H1 (cell line): ENCODE measurements at regions not wholly inside any gene's neighbourhood (a gene's known extent, or its start where the extent isn't known, plus 50 kb on each side); places are given as distances from the start of the nearest gene placed in this dataset.

ENCODE experiments used
- CTCF ChIA-PET: fragments of 300-600 bp; sonication (Branson Sonifier 250); formaldehyde crosslinking; loops from one replicate; lab custom pipeline; 2021; ENCODE audit not compliant: partially characterized antibody; lab: Charles Lee
- POLR2A ChIA-PET: fragments of 300-600 bp; sonication (Branson Sonifier 250); formaldehyde crosslinking; loops from one replicate; lab custom pipeline; 2021; ENCODE audit warnings: inconsistent platforms; ENCODE audit not compliant: partially characterized antibody; lab: Charles Lee
- DNase-seq, 2 experiments: peaks; one replicate each; pipeline versions ENCODE4 v3.0.0 to v3.0.0-alpha.2; 2010 to 2022; ENCODE audit warnings: low spot score in 2 of 2, low read depth in 1 of 2, mixed read lengths in 1 of 2
- FAIRE-seq: peaks from 2 replicates; lab custom pipeline; 2011; peaks lifted over from hg19 to GRCh38; lab: Jason Lieb, UNC
- H2AFZ ChIP-seq: 2 replicates; pipeline ENCODE4 v1.8.1; 2012; ENCODE audit warnings: low read length, inconsistent platforms
- H2AK5ac ChIP-seq: 2 replicates; pipeline ENCODE4 v1.6.1; 2013; ENCODE audit warnings: low read depth, low read length
- H2BK120ac ChIP-seq: replicated peaks from 2 replicates; pipeline ENCODE3; 2013; ENCODE audit warnings: low read depth, low read length, inconsistent platforms
- H2BK12ac ChIP-seq: 2 replicates; pipeline ENCODE4 v1.6.1; 2013; ENCODE audit warnings: low read depth, low read length
- H2BK15ac ChIP-seq: 2 replicates; pipeline ENCODE4 v1.6.1; 2013; ENCODE audit warnings: low read length
- H2BK20ac ChIP-seq: 2 replicates; pipeline ENCODE4 v1.6.1; 2013; ENCODE audit warnings: low read length
- H2BK5ac ChIP-seq: 2 replicates; pipeline ENCODE4 v1.6.1; 2013; ENCODE audit warnings: low read depth, low read length
- H3K14ac ChIP-seq: 2 replicates; pipeline ENCODE4 v1.6.1; 2013; ENCODE audit warnings: inconsistent platforms; ENCODE audit not compliant: insufficient read length
- H3K18ac ChIP-seq: 2 replicates; pipeline ENCODE4 v1.6.1; 2013; ENCODE audit warnings: low read length; ENCODE audit errors: extremely low read depth
- H3K23ac ChIP-seq: 2 replicates; pipeline ENCODE4 v1.6.1; 2013; ENCODE audit warnings: inconsistent platforms; ENCODE audit not compliant: insufficient read length
- H3K23me2 ChIP-seq: 2 replicates; pipeline ENCODE4 v1.6.1; 2013; ENCODE audit warnings: low read depth, low read length
- H3K27ac ChIP-seq: 2 replicates; pipeline ENCODE4 v1.6.1; 2011; ENCODE audit warnings: low read depth, low read length, inconsistent platforms
- H3K27me3 ChIP-seq, 4 experiments: replicated peaks in 1 of 4; 1 replicate in 1 of 4; 2 replicates in 3 of 4; pipeline versions ENCODE4 v1.6.1 to v1.8.1; 2011 to 2013; ENCODE audit warnings: low read length in 3 of 4, mild to moderate bottlenecking in 3 of 4, inconsistent platforms in 2 of 4, mixed read lengths in 2 of 4, moderate library complexity in 1 of 4; ENCODE audit not compliant: control insufficient read depth in 3 of 4, insufficient read depth in 3 of 4; ENCODE audit errors: extremely low read depth in 1 of 4
- H3K36me3 ChIP-seq, 4 experiments: 2 replicates each; pipeline versions ENCODE4 v1.6.1 to v1.8.1; 2011 to 2013; ENCODE audit warnings: mild to moderate bottlenecking in 4 of 4, low read length in 3 of 4, moderate library complexity in 2 of 4, control low read depth in 1 of 4, inconsistent platforms in 1 of 4; ENCODE audit not compliant: insufficient read depth in 4 of 4, control insufficient read depth in 2 of 4
- H3K4ac ChIP-seq: replicated peaks from 2 replicates; pipeline ENCODE3; 2013; ENCODE audit warnings: low read length, low read depth, mixed read lengths, inconsistent platforms; ENCODE audit not compliant: insufficient read length
- H3K4me1 ChIP-seq, 4 experiments: replicated peaks in 1 of 4; 1 replicate in 1 of 4; 2 replicates in 3 of 4; pipeline versions ENCODE4 v1.6.1 to v1.8.1; 2011 to 2013; ENCODE audit warnings: low read length in 3 of 4, inconsistent platforms in 2 of 4, mixed read lengths in 1 of 4; ENCODE audit not compliant: insufficient read depth in 4 of 4, control insufficient read depth in 3 of 4
- H3K4me2 ChIP-seq, 2 experiments: 2 replicates each; pipeline versions ENCODE4 v1.6.1 to v1.8.1; 2011 to 2013; ENCODE audit warnings: low read depth in 2 of 2, low read length in 2 of 2, control low read depth in 1 of 2, inconsistent platforms in 1 of 2, mild to moderate bottlenecking in 1 of 2; ENCODE audit not compliant: insufficient read depth in 1 of 2
- H3K4me3 ChIP-seq, 4 experiments: fragments of 200-600, 300-600 bp in 1 of 4; sonication (generic), shearing (Covaris generic), sonication (Bioruptor Twin) in 1 of 4; 2 replicates each; pipeline versions ENCODE4 v1.5.1 to v1.8.1; 2011 to 2016; ENCODE audit warnings: low read length in 4 of 4, low read depth in 3 of 4, control low read depth in 2 of 4, inconsistent platforms in 2 of 4, mild to moderate bottlenecking in 2 of 4, mixed read lengths in 1 of 4, moderate library complexity in 1 of 4; ENCODE audit not compliant: insufficient read depth in 2 of 4; ENCODE audit errors: extremely low read depth in 1 of 4
- H3K56ac ChIP-seq: replicated peaks from 2 replicates; pipeline ENCODE3; 2013; ENCODE audit warnings: low read depth, mild to moderate bottlenecking, mixed read lengths, low read length, inconsistent platforms; ENCODE audit not compliant: insufficient read length
- H3K79me1 ChIP-seq: 2 replicates; pipeline ENCODE4 v1.6.1; 2013; ENCODE audit warnings: low read depth, low read length, control low read depth
- H3K79me2 ChIP-seq, 2 experiments: 2 replicates each; pipeline versions ENCODE4 v1.6.1 to v1.8.1; 2012 to 2013; ENCODE audit warnings: low read length in 2 of 2, mild to moderate bottlenecking in 2 of 2, inconsistent platforms in 1 of 2; ENCODE audit not compliant: insufficient read depth in 2 of 2, control insufficient read depth in 1 of 2
- H3K9ac ChIP-seq, 4 experiments: replicated peaks in 1 of 4; 1 replicate in 1 of 4; 2 replicates in 3 of 4; pipeline versions ENCODE4 v1.6.1 to v1.8.1; 2011 to 2013; ENCODE audit warnings: low read depth in 3 of 4, low read length in 3 of 4, control low read depth in 2 of 4, mild to moderate bottlenecking in 2 of 4, moderate library complexity in 2 of 4, inconsistent platforms in 1 of 4; ENCODE audit errors: extremely low read depth in 1 of 4
- H3K9me3 ChIP-seq, 2 experiments: 2 replicates each; pipeline versions ENCODE4 v1.6.1 to v1.8.1; 2012 to 2013; ENCODE audit warnings: mild to moderate bottlenecking in 2 of 2, moderate library complexity in 2 of 2, control low read depth in 1 of 2, inconsistent platforms in 1 of 2, low read depth in 1 of 2, low read length in 1 of 2, mixed read lengths in 1 of 2; ENCODE audit not compliant: insufficient read depth in 2 of 2
- H4K20me1 ChIP-seq, 2 experiments: replicated peaks in 1 of 2; 2 replicates each; pipeline versions ENCODE3 to v1.8.1; 2011 to 2013; ENCODE audit warnings: inconsistent platforms in 2 of 2, low read length in 2 of 2, mild to moderate bottlenecking in 1 of 2; ENCODE audit not compliant: insufficient read depth in 2 of 2, control insufficient read depth in 1 of 2
- H4K5ac ChIP-seq: 2 replicates; pipeline ENCODE4 v1.6.1; 2013; ENCODE audit warnings: low read length, low read depth, mixed read lengths, inconsistent platforms; ENCODE audit not compliant: insufficient read length
- H4K8ac ChIP-seq: 2 replicates; pipeline ENCODE4 v1.8.0; 2013; ENCODE audit warnings: mild to moderate bottlenecking, moderate library complexity, low read length, inconsistent platforms; ENCODE audit not compliant: insufficient read depth; ENCODE audit errors: extremely low read depth
- H4K91ac ChIP-seq: replicated peaks from 2 replicates; pipeline ENCODE3; 2013; ENCODE audit warnings: low read length, mixed read lengths, inconsistent platforms; ENCODE audit not compliant: insufficient read length
- ASH2L ChIP-seq: fragments of 200-600, 300-600 bp; sonication (generic); IDR thresholded peaks from one replicate; pipeline ENCODE4 v1.7.1; 2017; ENCODE audit warnings: low read length
- CHD1 ChIP-seq: IDR thresholded peaks from 2 replicates; pipeline ENCODE4 v1.6.1; 2012; ENCODE audit warnings: low read depth, low read length, improper control_type of control experiment
- GABPA ChIP-seq: IDR thresholded peaks from 2 replicates; pipeline ENCODE4 v1.6.1; 2011; ENCODE audit warnings: mild to moderate bottlenecking, low read length, moderate library complexity, borderline replicate concordance; ENCODE audit not compliant: insufficient read depth
- HDAC6 ChIP-seq: IDR thresholded peaks from one replicate; pipeline ENCODE4 v1.7.1; 2012; ENCODE audit warnings: low read depth, mild to moderate bottlenecking, inconsistent platforms, low read length, moderate library complexity
- RAD21 ChIP-seq, 2 experiments: IDR thresholded peaks in 1 of 2; conservative IDR thresholded peaks in 1 of 2; 2 replicates each; pipeline ENCODE4 v1.6.1; 2011; ENCODE audit warnings: low read depth in 2 of 2, low read length in 2 of 2, improper control_type of control experiment in 1 of 2, inconsistent platforms in 1 of 2, mild to moderate bottlenecking in 1 of 2, moderate library complexity in 1 of 2
- RNF2 ChIP-seq: fragments of 200-900, 300-1000 bp; sonication (generic); IDR thresholded peaks from 2 replicates; pipeline ENCODE4 v1.7.1; 2016; ENCODE audit warnings: borderline replicate concordance, low read depth, mild to moderate bottlenecking, antibody characterized with exemption, low read length; ENCODE audit not compliant: poor library complexity, severe bottlenecking; ENCODE audit errors: missing control alignments
- SAP30 ChIP-seq: fragments of 300-600 bp; sonication (generic); IDR thresholded peaks from 2 replicates; pipeline ENCODE4 v1.7.1; 2012; ENCODE audit warnings: low read length, moderate library complexity, mild to moderate bottlenecking, inconsistent platforms; ENCODE audit not compliant: insufficient read depth, insufficient replicate concordance
- TBP ChIP-seq: IDR thresholded peaks from 2 replicates; pipeline ENCODE4 v1.6.1; 2011; ENCODE audit warnings: low read depth, low read length, improper control_type of control experiment
- TCF12 ChIP-seq: IDR thresholded peaks from 2 replicates; pipeline ENCODE4 v1.6.1; 2011; ENCODE audit warnings: low read depth, mild to moderate bottlenecking, low read length
- TEAD4 ChIP-seq: IDR thresholded peaks from 2 replicates; pipeline ENCODE4 v1.6.1; 2012; ENCODE audit warnings: low read depth, low read length, inconsistent platforms, mixed read lengths
- ZNF274 ChIP-seq: IDR thresholded peaks from 2 replicates; pipeline ENCODE4 v1.7.0; 2012; ENCODE audit warnings: low read length, borderline replicate concordance; ENCODE audit errors: extremely low read depth
- whole genome bisulfite sequencing, 2 experiments: shearing (Covaris generic) in 1 of 2; methylation state at CpG; one replicate each; pipeline versions ENCODE4 v1.1.6 to v1.1.7; 2013 to 2015; ENCODE audit warnings: low lambda C conversion rate in 2 of 2, mixed read lengths in 2 of 2, inconsistent platforms in 1 of 2, low coverage in 1 of 2, missing lambda C conversion rate in 1 of 2; ENCODE audit not compliant: insufficient replicate concordance in 2 of 2, insufficient coverage in 1 of 2, insufficient read length in 1 of 2; ENCODE audit errors: extremely low coverage in 1 of 2, missing lambda C conversion rate in 1 of 2; 5-methylcytosine and 5-hydroxymethylcytosine counted together

DNA sequence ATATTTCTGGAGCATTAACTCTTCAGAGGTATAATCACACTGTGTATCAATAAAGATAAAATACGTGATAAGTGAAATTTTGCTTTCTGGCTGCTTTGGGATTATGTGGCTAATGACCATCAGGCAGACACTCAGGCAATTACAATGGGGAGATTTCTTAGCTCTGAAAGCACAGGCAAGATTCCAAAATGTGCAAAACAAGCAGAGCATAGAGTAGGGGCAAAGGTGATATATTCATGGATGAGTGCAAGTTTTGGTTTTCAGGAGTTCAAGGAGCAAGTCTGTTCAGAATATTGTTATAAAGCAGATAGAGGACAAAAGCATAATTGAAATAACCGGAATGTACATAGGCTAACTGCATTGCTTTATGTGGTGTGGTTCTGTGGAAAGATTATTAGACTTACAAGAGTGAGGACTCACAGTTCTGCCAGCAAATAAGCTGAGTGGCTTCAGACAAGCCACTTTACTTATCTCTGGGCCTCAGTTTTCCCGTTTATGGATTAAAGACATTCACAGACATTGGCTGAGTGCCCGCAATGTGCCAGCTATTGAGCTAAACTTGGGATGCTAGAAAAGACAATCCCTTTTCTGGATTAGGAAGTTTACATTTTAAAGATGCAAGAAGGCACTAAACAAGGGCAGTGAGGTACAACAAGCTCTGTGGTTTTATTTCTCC is 945.6 kb upstream of the ARRDC3 start:
- Histone ChIP-seq H3K79me2 (no peaks in the 10 kb centered on the region), H3K27me3 (no peaks in the 10 kb centered on the region), H2BK15ac (no peak overlapping the region), H3K36me3 (no peaks in the 10 kb centered on the region), H3K9ac (no peak overlapping the region), H3K4me1 (no peaks in the 10 kb centered on the region), H4K91ac (no peak overlapping the region), H2BK20ac (no peak overlapping the region)
- POLR2A ChIA-PET = no interaction called here
- CTCF ChIA-PET = interaction anchor here (0.6 to 1.1 kb wide), 4 partner anchors 9 to 1198 kb away, joined by 3 read pairs; no protein-coding TSS in a partner anchor
- no peak for TF ChIP-seq SAP30
- no peak for TF ChIP-seq HDAC6
- TF ChIP-seq ASH2L = no peak
- no peak for TF ChIP-seq ZNF274
- TF ChIP-seq GABPA = no peak
- no peak for TF ChIP-seq TEAD4
- no peak for TF ChIP-seq TCF12
- TF ChIP-seq RNF2 = no peak
- TF ChIP-seq RAD21 (IDR thresholded peaks at IDR 0.05 in 1 of 2, conservative IDR thresholded peaks at IDR 0.05 in 1 of 2; ENCODE audit: low read depth in 2 of 2, low read length in 2 of 2) = no peak
- no peak for TF ChIP-seq TBP
- no peak for TF ChIP-seq CHD1
- TF ChIP-seq, all 59 proteins: peak for 0
- no peak overlapping the region for H2AK5ac ChIP-seq
- no peaks in the 10 kb centered on the region for H3K79me1 ChIP-seq
- no peak overlapping the region for H4K8ac ChIP-seq
- H3K27ac ChIP-seq = no peak overlapping the region
- no peak overlapping the region for H3K4ac ChIP-seq
- no peaks in the 10 kb centered on the region for H4K20me1 ChIP-seq
- H3K23ac ChIP-seq = no peak overlapping the region
- FAIRE-seq (no peak), DNase-seq (no peak)
- no peak overlapping the region for H3K56ac ChIP-seq
- H3K9me3 ChIP-seq = no peaks in the 10 kb centered on the region
- H2BK12ac ChIP-seq = no peak overlapping the region
- no peaks in the 10 kb centered on the region for H3K23me2 ChIP-seq
- H3K14ac ChIP-seq = no peak overlapping the region
- no peak overlapping the region for H2BK5ac ChIP-seq
- H3K4me3 ChIP-seq = no peak overlapping the region
- H3K4me2 ChIP-seq = no peak overlapping the region
- H4K5ac ChIP-seq = no peak overlapping the region
- H3K18ac ChIP-seq = no peak overlapping the region
- 84% methylated on average over 4 of the region's 4 CpGs; no CpG with 5 or more reads in 1 of the 2 experiments for WGBS, 2 experiments
- no peak overlapping the region for H2AFZ ChIP-seq
- H2BK120ac ChIP-seq = no peak overlapping the region
